Activated CD4-positive, alpha-beta T cell treated with anti-CD3 and anti-CD28 coated beads for 4 hours (primary cell): ENCODE measurements at regions not wholly inside any gene's neighbourhood (a gene's known extent, or its start where the extent isn't known, plus 50 kb on each side); places are given as distances from the start of the nearest gene placed in this dataset.

Experiments
- DNase-seq, 2 donors: peaks; one replicate each; pipeline ENCODE4 v3.0.0-alpha.2; 2020

DNA sequence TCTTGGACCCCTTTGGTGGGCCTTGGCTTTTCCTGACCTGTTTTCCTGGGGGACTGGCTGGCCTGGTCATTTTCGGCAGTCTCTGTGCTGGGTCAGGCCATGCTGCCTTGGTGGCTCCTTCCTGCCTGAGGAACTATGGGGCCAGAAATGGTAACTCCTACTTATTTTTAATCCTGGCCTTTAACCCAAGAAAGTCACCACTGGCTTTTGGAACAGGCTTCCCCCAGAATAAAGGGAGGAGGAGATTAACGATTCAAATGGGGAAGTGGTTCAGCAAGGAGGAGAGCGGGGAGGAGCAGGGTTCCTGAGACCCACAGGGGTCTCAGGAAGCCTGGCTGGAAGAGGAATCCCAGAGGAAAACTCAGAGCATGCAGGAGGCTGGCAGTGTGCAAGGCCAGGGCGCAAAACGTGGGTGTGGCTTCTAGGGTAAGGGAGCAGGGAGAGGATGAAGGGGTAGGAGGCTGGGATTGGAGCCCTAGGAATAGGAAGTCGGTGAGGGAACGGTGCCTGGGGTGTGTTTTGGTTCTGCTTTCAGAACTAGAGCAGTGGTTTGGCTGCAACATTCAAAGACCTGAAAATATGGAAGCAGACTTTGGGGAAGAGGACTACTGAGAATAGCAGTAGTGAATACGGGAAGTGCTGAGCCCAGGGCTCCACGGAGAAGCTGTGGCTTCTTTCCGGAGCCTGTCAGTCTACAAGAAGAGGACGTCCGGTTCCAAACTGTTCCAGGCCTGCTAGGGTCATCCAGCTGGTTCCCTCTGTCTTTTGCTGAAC, 271.1 kb upstream of the KLF4 start:
- DNase-seq: no peak

DNA sequence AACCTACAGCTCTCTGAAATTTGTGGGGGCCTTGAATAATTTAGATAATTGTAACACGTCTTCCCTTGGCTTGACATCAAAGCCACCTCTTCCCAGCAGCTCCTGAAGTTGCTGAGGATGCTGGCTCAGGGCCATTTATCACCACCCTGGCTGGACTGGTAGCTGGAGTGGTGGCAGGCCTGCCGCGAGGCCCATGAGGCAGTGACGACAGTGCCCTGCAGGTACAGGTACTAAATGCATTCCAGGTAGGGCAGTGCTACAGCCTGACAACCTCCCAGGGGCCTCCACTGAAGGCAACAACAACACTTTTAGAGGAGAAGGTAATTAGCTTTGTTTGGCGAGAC, 270.2 kb upstream of the KLF4 start:
- no peak for DNase-seq

DNA sequence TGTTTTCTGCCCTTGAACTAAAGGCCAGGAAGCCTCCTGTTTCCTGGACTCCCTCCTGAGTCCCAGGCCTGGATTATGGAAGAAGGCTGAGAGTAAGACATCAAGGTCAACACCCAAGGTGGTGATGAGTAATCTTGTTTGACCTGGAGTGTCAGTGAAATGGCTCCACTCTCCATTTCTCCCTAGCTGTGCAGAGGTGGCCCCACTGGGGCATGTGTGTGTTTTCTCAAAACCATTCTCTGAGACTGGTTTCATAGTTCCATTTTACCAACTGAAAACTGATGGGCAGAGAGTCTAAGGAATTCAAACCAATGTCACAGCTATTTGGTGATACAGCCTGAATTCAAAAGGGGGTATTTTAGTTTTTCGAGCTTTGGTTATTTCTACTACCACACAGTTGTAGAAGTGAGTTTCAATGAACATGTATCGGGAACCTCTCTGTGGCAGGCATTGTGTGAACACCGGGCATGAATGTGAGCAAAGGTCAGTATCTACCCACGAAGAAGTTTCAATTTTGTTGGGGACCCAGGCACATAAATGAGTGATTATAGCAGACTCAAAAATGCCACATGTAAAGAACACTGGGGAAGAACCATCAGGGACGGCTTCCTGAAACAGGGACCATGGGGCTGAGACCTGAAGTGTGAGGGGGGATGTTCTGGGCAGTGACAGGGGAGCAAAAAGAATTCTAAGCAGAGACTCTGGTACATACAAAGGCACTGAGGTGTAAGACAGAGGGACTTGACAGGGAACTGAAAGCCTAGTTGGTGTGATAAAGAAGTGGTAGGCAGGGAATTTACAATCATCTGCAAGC, 269.6 kb upstream of the KLF4 start:
- DNase-seq: no peak

DNA sequence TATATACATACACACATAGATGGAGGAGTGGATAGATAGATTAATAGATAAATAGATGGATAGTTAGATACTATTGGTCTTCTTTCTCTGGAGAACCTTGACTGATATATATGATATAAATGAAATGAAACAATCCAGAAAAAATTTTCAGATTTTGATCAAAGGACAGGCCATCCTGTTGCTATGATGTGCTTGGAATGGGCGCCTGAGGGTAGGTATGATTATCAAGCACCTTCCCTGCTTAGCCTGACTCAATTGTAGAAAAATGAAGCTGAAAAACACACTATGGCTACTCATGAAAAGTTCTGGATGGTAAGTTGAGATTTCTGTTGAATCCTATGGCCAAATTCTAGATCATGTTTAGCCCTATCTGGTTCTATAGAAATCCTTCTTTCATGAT, 266.5 kb upstream of the KLF4 start:
- DNase-seq: no peak

DNA sequence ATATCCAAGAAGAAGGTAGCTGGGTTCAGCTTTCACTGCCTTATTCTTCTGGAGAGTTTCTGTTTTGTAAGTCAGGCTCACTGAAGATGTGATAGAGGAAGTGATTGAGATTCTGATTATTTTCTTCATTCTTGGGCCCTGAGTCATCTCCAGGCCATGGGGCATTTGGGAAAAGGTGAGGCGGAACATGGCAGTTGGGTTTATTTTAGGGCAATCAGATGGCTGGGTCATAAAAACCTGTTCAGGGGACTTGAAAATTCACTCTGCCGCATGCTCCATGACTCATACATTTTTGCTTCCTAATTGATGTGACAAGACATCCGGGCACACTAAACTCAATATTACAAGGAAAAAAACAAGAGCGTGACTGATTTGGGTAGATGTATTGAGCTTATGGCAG, 265.7 kb upstream of the KLF4 start:
- DNase-seq: no peak

DNA sequence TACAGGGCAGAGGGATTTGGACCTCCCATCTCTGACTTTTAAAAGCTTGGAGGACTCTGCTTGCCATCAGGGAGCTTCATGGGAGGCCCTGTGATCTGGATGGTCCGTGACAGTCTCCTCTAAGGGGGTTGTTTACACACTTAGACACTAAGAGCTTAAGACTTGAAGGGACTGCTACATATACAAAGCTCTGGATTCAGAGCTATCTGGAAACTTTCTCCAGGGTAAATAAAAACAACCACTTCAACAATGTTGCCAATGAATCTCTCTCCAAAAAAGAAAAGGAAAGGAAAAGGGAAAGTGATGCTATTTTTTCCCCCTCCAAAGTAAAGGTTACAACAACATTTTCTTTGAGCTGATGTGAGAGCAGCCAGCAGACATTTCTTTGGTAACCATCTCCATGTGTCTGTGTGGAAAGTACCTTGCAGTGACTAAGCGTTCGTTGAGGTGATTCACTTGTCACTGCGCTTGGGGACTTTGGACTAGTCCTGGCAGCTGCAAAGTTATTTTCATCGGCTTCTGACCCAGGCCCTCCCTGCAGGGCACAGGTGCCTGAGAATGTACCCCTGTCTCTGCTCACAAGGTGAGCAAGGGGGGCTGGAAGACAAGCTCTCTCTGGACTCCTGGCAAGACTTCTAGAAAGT, 262.1 kb upstream of the KLF4 start:
- DNase-seq: no peak

DNA sequence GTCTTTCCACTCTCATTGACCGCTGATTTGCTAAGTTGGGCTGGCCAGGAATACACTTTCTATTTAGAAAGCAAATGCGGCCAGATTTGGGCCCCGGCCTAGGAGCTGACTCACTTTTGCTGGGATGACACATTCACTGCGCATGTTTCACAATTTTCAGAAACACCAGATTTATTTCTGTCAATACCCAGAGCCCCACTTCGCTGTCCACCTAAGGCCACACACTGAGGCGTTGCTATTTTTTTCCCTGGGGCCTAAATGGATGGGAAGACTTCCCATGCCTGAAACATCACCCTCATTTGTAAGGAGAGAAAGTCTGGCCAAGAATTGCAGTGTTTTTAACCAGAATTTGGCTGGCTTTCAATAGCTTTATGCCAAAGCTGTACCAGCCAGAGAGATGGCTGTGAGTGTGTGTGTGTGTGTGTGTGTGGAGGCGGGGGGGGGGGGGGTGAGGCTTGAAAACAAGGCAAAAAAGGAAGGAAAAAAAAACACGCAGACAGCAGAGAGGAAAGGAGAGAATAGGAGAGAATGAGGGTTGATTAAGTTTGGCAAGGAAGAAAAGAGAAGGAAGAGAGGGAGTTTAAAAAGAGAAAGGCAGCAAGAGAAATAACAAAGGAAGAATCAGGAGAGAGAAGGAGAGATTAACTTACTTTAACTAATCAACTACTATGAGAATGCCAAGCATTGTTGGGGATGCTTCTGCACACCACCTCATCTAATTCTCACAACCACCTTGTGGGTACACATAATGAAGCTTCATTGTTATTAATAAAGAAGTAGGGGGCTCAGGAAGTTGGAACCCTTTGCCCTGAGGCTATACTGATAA, 261.4 kb upstream of the KLF4 start:
- DNase-seq: no peak

DNA sequence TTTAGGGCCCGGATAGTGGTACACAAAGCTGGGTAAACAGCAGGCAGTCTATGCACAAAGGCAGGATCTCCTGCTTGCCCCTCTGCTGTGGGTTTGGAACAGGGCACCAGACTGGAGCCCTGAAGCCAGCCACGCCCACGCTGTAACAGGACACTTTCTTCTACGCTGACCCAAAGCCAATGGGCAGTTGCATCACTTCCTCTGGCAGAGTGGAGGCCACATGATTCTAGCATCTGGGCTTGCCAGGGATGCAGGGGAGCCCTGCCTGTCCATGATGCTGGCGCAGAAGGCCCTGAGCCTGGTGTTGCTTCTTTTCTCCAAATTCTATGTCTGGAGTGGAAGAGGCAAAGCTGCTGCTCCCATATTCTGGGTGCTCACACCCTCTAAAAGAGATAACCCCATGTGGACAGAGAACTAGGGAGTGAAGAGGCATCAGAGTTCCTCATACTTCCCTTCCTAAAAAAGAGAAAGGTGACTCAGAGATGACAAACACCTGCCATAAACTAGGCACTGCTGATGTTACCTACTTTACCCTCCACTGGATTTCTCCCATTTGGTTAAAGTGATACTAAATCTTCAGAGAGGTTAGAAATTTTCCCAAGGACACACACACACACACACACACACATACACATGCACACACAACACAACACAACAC, 260.3 kb upstream of the KLF4 start:
- no peak for DNase-seq

DNA sequence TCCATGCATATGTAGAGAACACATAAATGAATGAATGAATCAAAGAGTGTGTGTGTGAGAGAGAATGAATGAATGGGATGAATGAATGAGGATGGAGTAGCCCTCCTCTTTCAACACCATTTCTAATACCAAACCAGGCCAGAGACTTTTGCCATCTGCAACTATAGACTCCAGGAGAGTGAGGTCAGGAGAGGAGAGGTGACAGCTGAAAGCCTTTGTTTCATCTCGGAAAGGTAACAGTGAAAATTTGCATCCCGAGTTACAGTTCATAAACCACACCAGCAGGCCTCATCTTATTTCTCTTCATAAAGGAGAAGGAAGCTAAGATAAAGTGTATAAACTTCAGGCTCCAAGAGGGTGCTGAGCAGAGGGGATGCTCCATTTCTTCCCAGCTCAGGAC, 255.3 kb upstream of the KLF4 start:
- DNase-seq: no peak

DNA sequence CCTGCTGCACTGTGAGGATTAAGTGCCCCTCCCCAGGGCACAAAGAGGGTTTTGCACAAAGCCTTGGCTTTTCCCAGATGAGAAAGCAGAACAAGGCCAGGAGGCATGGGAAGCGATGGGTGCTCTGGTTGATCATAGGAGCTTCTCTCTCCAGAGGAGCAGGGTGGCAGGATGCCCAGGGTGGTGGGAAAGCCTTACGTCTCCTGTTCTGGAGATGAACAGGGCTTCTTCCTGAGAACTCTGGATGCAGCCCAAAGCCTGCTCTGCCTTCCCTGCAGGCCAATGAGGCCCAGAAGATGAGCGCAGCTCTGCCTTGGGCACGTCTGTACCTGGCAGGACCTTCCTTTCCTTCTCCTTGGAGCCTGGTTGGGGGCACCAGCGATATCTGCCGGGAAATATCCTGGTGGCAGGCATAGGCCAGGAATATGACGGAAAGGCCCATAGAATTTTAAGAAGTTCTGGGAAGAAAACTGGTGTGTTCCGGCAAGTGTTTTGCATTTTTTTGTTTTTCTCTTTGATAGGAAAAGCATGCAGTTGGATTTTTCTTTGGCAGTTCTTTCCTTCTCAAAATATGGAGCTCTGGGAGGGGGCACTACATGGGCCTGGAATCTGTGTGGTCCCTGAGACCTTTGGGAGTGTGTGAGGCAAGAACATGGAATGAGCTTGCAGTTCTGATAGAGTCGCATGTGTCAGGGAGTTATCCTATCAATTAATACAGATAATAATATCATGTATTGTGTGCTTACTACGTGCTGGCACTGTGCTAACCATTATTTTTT, 253.2 kb upstream of the KLF4 start:
- DNase-seq: no peak

DNA sequence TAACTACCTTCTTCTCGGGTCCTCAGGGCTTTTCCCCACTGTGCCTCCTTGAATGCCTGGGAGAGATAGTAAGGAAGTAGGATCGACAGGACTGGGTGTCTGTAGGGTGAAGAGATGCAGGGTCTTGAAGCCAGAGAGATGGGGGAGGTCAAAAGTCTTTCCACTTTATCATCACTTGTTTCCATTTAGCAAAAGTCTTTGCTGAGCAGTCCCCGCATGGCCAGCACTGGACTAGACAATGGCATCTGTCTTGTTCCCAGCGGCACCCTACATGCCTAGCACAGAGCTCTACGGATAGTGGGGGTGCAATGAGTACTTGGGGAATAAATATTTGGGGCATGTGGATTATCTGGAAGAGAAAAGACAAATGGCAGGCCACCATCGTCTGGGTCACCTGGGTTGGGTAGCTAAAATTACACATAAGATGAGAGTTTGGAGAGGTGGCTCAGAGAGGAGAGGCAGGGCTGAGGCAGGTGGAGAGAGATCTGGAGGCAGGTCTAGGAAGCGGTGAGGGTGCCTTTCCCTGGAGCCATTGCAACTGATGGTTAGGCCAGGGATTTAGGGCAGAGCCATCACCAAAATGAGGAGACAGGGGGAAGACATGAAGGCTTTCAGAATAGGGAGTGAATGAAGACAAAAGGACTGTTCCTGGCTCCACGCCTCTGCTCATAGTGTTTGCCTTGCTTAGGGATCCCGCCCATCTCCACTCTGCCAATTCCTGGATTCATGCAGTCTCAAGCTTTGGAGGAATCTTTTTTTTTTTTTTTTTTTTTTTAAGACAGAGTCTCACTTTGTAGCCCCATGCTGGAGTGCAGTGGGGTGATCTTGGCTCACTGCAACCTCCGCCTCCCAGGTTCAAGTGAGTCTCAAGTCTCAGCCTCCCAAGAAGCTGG, 250.8 kb upstream of the KLF4 start:
- no peak for DNase-seq

DNA sequence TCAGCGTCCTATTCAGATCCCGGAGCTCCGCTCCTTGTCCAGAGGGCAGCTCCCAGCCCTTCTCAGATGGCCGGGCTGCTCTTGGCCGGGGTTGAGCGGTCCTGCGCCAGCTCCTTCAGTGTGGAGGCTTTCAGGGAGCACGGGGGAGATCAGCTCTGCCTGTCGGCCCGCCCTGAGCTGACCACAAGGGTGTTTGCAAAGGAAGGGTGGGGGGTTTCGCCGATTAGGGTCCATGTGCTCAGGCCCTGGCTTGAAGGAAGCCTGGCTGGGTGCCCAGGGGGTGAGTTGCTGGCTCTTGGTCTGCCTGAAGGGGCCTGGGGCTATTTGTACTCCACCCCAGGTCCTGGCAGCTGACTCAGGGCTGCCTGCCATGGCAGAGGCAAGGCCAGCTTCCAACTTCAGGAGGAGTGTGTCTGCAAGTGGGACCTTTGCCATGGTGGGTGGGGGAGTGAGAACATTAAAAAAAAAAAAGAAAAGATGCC, 250.1 kb upstream of the KLF4 start:
- DNase-seq: no peak

DNA sequence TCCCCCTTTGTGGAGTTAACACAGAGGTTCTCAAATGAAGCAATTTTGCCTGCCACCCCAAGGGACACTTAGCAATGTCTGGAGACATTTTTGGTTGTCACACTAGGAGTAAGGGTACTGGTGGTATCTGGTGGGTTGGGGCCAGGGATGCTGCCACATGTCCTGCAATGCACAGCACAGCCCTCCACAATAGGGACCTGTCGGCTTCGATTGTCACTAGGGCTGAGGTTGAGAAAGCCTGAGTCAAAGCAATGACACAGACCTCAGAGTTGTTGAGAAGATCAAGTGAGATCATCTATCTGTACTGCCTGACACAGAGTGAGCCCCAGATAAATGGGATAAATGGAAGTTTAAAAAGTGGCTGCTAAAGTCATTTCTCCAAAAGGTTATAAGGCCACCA, 249.2 kb upstream of the KLF4 start:
- DNase-seq: no peak

DNA sequence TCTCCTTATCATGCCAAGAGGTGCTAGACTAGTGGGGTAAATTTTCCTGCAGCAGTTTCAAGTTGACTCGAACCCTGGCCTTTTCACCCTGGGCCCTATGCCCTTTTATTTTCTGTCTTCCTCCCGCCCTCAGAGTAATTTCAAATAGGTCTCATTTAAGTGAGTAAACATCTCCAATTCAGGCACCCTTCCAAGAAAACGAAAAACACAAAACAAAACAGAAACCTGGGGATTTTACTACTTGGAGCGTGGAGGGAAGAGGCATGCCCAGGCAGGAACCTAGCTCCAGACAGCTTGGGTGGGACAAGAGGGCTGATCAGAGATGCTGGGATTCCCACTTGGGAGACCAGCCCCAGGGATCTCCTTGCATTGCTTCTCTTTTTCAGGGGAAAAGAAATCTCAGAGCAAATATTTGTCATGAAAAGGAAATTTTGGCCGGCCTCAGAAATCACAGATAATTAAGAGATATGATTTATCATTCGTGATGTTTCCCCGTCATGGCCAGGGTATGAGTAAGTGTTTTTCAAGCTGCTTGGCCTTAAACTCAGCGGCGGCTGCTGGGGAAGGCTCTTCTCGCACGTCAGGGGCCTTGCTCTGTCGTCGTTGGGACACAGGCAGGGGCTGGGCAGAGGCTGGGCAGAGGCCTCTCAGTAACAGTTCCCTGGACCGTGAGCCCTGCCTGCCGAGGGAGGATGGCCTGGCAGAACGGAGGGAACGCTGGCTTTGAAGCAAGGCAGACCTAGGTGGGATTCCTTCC, 248.6 kb upstream of the KLF4 start:
- DNase-seq: no peak

DNA sequence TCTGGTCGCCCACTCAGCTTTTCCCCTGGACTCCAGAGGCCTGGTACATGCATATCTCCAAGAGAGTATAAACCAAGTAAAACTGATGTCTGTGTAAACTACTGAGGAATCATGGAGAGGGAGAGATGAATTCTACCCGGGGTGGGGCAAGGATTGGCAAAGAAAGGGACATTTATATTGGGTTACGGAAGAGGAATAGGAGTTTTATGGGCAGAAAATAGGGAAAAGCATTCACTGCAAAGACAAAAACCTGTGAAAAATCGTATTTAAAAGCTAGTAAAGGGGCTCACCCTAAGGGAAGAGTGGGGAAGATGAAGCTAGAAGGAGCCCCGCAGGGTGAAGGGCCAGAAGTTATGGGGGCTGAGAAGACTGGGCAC, 248.0 kb upstream of the KLF4 start:
- DNase-seq: no peak

DNA sequence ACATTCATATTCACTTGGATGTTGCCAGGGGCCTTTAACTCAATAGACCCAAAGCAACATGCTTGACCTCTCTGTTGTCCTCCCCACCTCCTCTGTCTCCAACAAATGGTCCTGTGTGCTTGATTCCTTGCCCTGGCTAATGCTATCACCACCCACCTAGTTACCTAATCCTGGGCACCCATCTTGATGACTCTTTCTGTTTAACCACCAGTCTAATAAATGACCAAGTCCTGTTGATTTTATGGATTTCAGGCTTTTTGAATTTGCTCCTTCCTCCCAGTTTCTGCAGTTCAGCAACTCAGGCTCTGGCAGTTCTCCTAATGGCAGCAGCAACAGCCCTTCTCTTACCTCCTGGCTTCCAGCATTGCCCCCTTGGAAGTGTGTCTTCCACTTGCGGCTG, 246.3 kb upstream of the KLF4 start:
- DNase-seq: no peak

DNA sequence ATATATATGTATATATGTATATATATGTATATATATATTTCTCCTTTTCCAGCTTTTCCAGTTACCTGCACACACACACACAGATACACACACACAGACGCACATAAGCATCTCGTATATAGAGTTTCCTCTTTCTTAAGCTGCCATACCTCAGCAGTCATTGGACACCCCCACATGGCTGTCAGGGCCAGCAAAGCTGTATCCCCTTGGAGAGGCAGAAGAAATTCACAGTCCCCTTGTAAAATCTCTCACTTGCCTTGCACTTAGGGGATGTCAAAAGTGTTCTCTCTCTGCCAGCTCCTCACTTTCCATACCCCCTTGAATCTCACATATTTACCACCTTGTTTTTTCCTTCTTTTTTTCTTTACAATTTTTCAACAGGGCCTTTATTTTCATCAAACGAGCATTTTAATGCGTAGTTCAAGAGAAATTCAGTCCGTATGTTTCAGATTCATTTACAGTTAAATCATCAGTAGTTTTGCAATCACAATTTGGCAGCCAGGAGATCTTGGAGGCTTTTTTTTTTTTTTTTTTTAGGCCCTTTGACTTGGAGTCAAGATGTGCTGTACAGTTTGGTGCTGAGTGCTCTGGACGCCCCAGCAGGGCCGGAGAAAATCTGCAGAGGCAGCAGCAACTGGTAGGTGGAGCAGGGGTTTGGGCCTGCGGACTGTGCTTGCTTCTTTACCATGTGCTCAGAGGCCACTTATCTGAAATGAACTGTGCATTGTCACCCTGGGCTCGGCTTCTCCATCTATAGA, 244.9 kb upstream of the KLF4 start:
- no peak for DNase-seq

DNA sequence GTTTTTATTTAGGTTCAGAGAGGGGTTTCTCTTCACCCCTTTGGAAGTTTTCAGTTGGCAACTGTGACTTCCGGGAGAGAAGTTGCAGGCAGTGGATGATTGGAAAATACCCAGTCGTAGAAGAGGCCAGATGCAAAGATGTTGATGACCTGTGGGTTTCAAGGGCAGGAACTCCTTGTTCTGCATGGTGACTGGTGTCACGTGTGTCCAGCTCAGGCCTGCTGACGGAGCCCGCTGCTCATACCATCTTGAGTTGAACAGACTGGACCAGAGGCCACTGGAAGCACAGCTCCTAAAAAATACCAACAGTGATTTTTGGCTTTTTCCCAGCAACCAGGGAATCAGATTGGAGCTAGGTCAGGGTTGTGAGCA, 243.9 kb upstream of the KLF4 start:
- DNase-seq: no peak
